NCI-H2171 (cell line): ENCODE measurements at regions not wholly inside any gene's neighbourhood (a gene's known extent, or its start where the extent isn't known, plus 50 kb on each side); places are given as distances from the start of the nearest gene placed in this dataset.
A peak's percentile ranks its signal among the peaks of the same experiment; 100 is the strongest.

ENCODE experiments used
- DNase-seq: peaks from one replicate; lab custom pipeline; 2025; lab: John Stamatoyannopoulos, UW

DNA sequence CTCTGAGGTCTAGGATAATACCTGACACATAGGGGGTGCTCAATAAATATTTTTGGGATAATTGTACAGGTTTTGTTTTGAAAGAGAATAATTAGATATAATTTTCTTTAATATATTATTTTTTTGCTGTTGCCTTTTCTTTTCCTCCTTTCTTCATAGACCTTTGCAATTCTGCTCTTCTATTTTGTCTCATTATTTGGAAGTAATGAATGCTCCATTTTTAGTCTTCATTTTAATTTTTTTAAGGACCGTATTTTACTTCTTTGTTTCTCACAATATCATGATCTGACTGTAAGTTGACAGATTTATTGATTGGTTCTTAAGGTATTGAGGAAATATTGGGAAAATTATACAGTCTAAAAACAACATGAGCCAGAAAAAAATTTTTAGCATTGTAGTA lies 150.5 kb upstream of the TMC3 start:
- no peak for DNase-seq

DNA sequence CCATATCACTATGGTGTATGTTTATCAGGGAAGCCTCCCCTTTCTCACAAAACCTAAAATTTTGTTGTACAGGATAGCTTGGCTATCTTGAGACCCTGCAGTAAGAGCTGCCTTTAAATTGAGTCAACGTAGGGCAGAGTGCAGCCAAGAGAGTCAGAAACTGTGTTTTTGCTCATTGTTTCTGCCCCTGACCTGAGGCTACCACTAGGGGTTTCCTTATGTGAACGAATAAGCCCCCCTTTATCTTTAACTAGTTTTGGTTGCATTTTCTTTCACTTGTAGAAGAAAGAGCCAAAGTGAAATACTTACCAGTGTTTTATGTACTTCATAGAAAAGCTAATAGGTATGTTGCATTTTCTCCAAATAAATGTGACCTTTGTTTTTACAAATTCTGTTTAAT lies 149.9 kb upstream of the TMC3 start:
- DNase-seq, result no peak

DNA sequence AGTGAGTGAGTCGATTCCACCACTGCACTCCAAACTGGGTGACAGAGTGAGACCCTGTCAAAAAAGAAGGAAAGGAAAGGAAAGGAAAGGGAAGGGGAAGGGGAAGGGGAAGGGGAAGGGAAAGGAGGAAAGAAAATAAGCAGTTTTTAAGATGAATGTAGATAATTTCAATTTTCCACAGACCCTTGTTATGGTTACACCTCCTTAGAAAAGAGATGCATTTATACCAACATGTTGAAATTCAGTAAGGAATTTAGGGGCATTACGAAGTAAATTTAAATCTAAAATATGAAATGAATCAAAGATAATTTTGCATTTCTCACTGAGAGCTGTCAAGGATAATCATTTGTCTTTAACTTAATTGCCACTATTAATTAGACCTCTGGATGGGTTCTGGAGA lies 146.5 kb upstream of the TMC3 start:
- DNase-seq, result no peak

DNA sequence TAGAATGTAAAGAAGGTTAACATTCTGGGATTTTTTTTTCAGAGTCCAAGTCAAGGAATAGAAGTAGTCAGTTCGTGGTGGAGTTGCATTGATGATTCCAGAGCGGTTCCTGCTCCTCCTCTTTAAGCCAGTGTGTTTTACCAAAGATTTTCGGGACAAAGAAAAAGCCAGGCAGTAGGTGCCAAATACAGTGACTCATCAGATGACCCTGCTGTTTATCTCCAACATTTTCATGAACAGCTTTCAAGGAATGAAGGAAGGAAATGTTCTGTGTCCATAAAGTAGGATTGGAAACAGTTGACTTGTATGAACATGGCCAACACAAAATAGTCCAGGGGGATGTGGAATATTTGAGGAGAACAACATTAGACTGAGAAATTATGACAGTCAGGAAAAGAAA lies 142.4 kb upstream of the TMC3 start:
- no peak for DNase-seq

DNA sequence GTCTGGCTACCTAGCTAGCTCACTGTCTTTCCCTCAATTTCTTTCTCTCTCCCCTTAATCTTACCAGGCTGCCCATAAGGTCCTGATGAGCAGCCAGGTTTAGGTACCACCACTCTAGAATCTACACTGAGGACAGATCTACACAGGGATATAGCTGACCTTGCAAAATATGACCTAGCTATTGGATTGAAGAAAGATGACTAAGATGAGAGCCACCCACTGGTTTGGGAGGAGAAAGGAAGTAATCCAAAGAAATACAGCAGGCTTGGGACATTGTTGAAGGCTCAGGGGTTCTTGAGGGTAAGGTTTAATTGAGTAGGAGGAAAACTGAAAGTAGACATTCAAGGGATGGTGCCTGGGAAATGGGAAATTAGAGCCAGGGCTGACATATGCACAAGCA lies 142.0 kb upstream of the TMC3 start:
- no peak for DNase-seq

DNA sequence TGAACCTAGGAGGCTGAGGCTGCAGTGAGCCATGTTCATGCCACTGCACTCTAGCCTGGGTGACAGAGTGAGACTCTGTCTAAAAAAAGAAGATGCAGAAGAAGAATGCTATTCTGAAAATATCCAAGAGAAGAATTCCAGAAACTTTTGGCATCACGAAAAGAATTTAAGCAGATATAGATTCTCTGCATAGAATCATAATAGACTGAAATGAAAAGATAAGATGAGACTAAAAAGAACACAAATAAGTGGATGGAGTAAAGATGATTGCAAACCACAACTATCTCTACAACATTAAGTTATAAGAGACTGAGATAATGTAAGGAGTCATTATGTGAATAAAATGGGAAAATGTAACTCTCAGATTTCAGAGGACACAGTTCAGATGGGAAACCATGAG lies 140.7 kb upstream of the TMC3 start:
- no peak for DNase-seq

DNA sequence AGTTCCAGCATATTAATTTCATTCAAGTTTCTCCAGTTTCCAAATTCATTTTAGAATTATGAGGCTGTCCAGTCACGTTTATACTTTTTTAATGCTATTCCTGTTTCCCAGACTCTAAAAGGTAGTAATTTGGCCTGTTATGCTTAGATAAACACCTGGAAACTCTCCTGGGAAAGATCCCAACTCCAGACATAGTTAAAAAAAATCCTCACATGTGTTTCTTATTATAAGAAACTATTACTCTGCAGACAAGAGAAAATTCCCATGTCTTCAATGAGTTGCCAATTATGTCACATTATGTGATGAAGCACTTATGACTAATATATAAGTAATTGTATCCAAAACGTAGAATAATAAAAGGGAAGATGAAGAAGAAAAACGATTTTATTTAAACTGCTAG lies 137.1 kb upstream of the TMC3 start:
- DNase-seq, result no peak

DNA sequence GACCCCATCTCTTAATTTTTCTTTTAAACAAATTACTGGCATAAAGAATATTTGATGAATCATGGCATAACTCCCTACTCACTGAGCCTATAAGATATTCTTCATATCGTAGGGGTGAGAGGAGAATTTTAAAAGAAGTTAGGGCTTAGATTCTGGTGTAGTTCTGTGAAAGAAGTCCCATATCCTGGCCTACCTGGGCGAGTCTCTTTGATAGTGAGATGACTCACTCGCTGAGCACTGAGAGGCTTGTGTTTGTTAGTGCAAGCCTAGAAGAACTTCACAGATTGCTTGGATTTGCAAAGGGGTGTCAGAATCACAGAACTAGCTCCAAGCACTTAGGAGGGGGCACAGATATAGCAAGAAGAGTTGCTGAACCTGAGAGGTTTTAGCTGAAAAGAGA lies 133.8 kb upstream of the TMC3 start:
- DNase-seq, result no peak

DNA sequence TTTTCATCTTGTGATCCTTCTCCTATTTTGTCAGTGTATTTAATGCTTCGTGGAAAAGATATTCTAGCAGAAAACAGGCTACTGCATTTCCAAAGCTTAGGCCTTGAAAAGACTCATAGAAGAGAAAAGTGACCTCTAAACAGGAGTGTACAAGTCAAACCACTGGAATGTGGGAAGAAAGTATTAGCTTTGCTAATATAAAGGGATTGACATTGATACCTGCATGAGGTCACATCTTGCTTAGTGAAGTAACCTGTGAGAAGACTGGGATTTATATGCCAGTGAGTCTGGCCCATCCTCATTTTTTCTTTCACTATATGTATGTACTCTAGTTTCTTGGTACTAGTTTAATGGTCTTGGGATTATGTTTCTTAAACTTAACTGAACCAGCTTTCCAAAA lies 132.9 kb upstream of the TMC3 start:
- no peak for DNase-seq

DNA sequence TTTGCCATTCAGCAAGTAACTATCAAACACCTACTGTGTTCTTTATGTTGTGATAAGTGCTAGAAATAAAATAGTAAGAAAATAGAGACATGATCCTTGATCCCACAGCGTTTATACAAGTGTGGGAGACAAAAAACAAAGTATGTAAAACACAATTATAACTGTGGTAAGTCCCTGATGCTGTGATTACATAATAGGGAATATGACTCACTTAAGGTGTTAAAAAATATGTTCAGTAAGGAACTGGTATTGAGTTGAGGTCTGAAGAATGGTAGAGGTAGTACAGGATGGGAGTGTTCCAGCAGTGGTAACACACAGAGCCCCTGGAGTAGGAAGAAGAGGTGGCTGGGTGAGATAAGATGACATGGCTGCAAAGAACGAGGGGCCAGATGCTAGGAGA lies 132.1 kb upstream of the TMC3 start:
- no peak for DNase-seq

DNA sequence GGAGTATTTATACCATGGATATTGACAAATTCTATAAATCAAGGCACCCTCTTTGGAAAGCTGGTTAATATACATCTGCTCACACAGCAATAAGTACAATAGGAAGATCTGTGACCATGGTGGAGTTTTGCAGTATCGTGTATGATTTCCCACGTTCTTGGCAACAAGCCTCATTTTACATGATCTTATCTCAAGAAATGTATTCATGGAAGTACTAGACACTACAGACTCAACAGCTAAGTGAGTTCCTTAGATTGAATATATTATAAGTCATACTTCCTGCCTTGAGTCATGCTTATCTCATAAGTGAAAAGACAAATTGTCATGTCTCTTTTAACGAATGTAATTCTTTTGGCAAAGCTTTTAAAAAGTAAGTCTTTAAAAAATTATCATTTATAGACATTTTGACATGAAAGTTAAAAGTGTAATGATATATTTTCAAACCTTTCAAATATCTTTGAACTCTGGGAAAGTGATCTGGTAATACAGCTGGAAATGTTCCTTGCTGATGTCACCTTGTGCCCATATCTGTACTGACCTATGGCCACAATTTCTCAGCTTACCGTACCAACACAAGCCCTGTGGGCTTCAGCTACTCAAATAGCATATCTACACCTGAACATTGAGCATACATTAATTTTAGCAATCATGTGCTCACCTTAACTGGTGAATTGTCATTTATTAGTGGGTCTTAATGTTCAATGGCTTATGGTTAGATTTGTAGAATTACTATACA lies 130.3 kb upstream of the TMC3 start:
- no peak for DNase-seq

DNA sequence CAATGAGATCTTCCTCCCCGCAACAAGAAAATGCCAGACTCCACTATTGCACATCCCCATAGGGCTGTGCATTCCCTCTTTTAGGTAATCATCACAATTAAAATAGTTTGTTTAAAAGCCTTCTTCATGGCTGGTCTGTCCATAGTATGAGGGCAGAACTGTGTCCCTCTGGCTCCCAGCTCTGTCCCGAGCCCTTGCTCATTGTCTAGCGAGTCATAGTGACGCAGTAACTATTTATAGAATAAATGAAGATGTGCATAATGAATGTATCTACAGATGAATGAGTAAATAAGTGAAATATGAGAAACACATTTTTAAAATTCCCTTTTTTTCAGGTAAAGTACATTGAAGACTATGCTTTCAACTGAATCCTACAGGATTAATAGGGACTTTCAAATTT lies 128.4 kb upstream of the TMC3 start:
- no peak for DNase-seq

DNA sequence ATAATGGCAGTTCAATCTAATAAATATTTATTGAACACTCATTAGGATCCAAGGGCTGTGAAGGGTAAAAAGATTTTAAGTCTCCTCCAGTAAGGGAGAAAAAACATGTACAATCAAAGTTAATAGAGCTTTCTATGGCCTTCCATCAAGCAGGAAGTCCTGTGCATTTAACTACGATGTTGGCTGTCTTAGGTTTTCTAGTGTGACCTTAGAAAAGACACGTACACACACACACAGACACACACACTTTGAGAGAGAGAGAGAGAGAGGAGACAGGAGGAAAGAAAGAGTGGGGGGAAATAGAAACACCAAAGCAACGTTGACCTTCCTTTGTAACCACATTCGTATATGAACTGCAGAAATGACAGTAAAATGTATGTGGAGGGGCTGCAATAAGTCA lies 126.1 kb upstream of the TMC3 start:
- DNase-seq, result no peak

DNA sequence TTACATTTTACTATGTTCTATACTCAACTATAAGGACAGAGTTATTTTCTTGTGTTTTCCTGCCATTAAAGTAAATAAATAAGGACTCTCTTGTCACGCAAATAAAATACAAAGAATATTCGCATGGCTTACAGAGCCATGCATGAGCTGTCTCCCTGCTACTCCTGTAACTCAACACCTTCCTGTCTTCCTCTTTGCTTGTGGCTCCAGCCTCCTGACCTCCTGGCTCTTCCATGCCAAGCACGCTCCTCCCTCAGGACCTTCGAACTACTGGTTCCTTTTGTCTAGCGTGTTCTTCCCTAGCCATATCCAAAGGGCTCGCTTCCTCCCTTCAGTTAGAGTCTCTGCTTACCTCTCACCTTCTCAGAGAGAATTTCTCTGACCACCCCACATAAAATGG lies 124.3 kb upstream of the TMC3 start:
- no peak for DNase-seq

DNA sequence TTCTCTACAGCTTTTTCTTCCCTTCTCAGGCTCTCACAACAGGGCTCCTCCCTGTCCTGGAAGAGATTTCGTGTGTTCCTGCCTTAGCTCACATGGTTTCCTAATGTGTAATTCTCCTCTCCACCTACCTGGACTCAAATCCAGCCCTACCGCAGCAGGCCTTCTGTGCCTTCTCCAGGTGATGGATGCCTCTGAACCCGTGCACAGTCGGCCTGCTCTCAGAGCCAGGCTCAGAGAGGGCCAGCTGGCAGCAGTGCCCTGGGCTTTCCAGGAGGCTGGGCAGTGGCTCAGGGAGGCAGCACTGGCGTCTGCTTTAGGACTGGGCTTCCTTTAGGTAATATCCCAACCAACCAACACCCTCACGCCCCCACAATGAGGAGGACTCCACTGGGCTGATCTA lies 123.2 kb upstream of the TMC3 start:
- no peak for DNase-seq

DNA sequence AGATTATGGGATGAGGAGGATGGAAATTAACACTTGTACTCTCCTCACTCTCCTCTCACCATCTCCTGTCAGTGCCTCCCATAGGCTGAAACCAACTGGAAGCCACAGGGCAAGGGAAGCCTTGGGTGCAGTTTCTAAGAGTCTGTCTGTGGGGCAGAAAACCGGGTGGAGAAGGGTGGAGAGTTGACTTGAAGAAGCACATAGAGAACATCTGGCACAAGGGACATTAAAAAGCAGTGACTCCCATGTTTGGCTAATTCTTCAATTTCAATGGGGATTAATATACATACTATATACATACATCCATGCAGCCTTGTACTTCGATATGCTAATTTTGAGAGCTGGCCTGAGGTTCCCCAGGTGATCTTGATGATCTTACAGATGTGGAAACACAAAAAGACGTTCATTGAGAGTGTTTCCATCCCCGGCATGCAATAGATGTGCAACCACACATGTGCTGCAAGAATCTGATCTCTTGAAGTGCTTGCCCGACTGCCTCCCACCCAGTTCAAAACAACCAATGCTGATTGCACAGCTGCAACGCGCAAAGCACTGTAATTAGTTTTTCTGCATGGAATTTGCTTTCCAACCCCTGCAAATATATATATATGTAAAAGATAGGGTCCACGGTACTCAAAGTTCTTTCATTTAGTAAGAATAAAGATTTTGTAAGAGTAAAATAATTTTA lies 121.9 kb upstream of the TMC3 start:
- DNase-seq, result no peak

DNA sequence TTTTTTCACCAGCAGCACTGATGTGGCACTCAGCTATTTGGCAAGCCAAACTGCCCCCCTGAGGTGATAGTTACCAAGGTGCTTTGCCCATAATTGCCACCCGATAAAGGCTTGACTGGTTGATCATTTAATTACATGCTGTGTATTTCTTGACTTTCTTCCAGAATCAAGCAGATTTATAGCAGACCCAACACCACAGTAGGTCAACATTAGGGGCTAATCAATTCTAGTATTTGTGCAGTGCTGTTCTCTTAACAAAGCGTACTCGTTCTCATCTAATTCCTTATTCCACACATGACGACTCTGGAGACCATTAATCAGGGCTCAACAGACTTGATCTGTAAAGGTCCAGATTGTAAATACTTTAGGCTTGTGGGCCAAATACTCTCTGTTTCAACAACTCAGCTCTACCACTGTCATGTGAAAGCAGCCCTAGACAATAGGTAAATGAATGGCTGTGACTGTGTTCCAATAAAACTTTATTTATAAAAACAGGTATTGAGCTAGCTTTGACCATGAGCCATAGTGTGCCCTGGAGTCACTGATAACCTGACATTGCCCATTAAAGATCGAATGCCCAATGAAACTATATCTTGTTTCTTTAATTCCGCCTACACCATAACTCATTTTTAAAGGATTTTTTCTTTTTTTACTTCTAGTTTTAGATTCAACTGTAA lies 119.1 kb upstream of the TMC3 start:
- no peak for DNase-seq

DNA sequence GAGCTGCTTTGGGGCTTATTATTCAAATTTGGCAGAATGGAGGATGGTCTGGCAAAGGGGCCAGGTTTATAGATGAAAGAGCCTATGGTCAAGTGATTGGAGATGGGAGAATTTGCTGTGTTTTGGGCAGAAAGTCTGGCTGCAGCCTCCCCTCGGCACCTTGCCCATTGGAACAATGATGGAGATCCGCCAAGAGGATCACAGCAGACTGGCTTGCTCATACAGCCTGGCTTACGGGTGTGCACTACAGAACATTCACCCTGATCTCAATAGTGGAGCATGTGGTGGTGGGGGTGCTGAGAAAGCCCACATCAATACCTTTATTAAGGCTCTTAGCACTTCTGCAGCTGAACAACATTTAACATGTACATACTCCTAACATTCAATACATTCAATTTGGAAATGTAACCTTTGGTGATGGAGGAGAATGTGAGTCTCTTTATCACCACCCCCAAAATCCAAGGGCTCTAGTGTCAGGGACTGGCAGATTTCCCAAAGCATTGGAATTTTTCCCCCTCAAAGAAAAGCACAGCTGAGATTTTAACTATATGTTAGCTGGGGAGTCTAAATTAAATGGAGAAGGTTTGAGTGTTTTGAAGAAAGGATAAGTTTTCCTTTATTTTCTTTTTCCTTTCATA lies 118.4 kb upstream of the TMC3 start:
- DNase-seq, result no peak

DNA sequence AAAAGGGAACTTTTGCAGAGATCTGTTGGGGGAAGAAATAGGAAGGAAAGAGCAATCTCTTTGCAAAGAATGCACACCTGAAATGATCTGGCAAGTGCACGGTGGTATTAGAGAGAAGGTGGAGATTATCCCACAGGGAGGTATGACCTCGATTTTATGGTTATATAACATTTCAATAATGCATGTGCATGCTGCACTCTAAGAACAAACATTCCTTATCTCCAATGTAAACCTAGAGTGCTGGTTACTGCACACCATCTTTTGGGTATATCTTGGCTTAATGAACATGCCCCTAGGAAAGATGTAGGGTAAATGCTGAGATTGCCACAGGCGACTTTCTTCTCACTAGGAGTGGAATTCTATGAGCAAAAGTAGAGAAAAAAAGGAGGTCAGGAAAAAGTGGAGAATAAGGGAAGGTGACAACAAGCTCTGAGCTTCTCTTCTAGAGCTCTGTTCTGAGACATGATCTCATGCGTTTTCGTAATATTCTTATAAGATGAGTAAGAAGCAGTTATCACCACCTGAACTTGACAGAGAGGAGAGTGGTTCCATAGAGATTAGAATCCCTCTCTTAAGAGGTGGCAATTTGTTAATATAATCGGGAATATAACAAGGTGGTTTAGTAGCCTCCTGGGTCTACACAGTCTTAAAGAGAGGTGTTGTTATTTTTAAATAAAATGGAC lies 117.5 kb upstream of the TMC3 start:
- DNase-seq, result no peak

DNA sequence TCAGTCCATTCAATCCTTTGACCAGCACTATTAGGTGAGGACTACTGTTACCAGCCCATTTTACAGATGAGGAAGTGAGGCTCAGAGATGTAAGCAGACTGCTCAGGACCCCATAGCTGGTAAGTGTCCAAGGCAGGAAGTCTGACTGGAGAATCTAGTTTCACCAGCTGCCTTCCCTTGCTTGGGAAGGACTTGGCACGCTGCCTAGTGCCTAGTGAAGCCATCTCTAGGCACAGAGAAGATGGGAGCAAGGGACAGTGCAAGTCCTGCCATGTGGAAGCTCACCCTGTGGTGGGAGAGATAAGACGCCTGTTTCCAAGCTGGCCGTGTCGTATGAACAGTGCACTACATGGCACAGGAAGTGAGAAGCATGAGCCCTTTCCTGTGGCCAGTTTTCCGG lies 111.8 kb upstream of the TMC3 start:
- peak; percentile 14 for DNase-seq

DNA sequence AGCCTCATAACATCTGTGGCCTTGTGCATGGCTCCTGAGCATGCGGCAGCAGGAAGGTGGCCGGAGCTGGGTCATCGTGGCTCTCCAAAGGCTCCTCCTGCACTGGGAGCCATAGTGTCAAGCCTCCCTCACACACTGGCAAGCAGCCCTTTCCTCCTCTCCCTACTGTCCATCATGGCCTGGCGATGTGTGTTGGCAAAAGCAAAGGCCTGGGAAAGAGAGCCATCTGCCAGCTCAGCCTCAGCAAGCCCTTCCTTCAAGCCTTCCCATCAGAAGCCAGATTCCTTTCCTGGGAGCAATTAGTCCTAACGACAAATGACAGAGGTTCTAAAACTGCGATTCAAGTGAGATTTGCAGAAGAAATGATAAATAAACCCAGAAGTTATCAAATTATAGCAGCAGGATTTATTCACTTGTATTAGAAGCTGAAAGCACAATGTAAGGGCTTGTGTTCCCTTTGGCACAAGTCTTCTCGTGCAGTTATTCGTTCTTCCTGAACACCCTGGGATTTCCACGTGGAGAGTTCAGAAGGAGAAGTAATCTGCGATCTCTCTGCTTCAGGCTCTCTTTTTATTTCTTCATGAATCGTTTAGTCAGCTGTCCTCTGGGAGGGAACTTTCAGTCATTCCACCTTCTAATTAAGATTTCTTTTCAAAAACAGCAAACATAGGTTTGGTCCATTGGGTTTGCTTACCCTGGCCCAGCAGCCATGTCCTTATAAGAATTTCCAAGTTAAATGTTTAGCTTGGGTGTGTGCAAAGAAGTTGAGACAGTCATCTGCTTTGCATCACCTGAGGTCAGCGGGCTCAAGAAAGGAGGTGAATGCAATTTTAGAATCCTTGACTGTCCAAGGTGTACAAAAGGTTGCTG lies 110.3 kb upstream of the TMC3 start:
- no peak for DNase-seq
